Astrocyte of the spinal cord (primary cell): ENCODE measurements at regions not wholly inside any gene's neighbourhood (a gene's known extent, or its start where the extent isn't known, plus 50 kb on each side); places are given as distances from the start of the nearest gene placed in this dataset.
"Not testable (repeated sequence)": the region's sequence is repeated elsewhere in the genome, so short reads cannot be mapped to it uniquely, and the experiment has no call there.

Experiments used
- DNase-seq: peaks from one replicate; pipeline ENCODE4 v3.0.0; 2011; ENCODE audit warnings: low read depth, low spot score
- H3K4me3 ChIP-seq: 2 replicates; pipeline ENCODE4 v1.5.1; 2011; ENCODE audit warnings: low read depth, mild to moderate bottlenecking, low read length, moderate library complexity
- in situ Hi-C: cut with HindIII; loops from 2 replicates; pipeline ENCODE4 v1.10.0; 2017; ENCODE audit warnings: low sequenced_read_pairs
- TF ChIP-seq, protein P1 (sequence below): IDR thresholded peaks from 2 replicates; pipeline ENCODE4 v1.5.1; 2012; ENCODE audit warnings: low read depth, mild to moderate bottlenecking, low read length, inconsistent platforms

- TF ChIP-seq, protein P1, sequence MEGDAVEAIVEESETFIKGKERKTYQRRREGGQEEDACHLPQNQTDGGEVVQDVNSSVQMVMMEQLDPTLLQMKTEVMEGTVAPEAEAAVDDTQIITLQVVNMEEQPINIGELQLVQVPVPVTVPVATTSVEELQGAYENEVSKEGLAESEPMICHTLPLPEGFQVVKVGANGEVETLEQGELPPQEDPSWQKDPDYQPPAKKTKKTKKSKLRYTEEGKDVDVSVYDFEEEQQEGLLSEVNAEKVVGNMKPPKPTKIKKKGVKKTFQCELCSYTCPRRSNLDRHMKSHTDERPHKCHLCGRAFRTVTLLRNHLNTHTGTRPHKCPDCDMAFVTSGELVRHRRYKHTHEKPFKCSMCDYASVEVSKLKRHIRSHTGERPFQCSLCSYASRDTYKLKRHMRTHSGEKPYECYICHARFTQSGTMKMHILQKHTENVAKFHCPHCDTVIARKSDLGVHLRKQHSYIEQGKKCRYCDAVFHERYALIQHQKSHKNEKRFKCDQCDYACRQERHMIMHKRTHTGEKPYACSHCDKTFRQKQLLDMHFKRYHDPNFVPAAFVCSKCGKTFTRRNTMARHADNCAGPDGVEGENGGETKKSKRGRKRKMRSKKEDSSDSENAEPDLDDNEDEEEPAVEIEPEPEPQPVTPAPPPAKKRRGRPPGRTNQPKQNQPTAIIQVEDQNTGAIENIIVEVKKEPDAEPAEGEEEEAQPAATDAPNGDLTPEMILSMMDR: no peak
- no peak overlapping the region for H3K4me3 ChIP-seq
- in situ Hi-C loops: no loop called here
- DNase-seq: peak; percentile 95
Measured at GRCh38 chr3:147113293-147114044, 292.9 kb downstream of the ZIC4 start.

DNA sequence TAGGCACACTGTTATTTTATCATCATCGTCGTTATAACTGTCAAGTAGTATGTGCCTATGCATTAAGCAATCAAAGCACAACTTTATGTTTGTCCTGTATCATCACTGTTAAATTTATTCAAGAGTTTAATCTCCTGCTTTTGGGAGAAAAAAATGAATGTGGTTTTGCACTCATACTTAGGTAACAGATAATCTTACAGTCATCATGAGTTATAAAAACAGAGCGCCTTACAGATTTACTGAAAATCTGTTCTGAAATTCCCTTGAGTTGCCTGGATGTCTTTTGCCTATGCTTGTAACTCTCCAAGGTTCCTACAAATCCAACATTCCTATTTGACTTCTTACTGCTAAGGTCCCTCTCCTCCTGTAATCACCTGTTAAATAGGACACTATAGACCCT is 307.3 kb downstream of the ZIC4 start:
- TF ChIP-seq, protein P1: no peak
- H3K4me3 ChIP-seq: no peak overlapping the region
- DNase-seq: no peak
- in situ Hi-C loops: no loop called here

DNA sequence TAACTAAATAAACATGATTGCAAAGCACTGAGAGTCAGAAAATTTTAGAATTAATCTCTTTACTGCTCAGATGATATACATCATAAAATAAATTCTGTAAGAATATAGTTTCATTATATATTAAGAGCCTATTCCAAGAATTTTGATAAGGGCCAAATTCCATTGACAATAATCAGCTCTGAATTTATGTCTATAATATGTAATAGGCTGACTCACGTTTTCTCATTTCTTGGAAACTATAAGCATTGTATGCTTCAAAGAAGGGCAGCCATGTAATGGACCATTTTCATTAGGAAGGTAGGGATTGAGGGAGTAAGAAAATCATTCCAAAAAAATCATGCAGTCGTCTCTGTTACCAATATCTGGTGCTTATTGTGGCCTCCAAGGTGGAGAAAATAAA is 315.9 kb downstream of the ZIC4 start:
- no peak overlapping the region for H3K4me3 ChIP-seq
- in situ Hi-C loops: no loop called here
- no peak for DNase-seq
- TF ChIP-seq, protein P1: no peak

DNA sequence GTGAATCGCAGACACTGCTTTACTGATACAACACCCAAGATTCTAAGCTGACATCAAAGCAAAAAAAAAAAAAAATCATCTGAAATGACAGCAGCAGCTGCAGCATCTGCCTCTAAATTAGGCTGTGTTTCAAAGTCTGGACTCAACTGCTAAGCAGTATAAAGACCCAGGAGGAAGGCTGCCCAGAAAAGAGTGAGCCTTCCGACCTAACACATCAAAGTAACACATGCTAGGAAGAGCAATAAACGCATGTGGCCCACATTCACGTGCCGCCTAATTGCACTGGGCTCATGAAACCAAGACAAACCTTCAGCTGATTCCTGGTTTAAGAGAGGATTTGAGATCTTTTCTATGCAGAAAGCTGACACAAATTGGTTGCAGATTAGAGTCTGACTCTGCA is 317.1 kb downstream of the ZIC4 start:
- peak; percentile 11 for DNase-seq
- no peak overlapping the region for H3K4me3 ChIP-seq
- TF ChIP-seq, protein P1: no peak
- in situ Hi-C loops: no loop called here

DNA sequence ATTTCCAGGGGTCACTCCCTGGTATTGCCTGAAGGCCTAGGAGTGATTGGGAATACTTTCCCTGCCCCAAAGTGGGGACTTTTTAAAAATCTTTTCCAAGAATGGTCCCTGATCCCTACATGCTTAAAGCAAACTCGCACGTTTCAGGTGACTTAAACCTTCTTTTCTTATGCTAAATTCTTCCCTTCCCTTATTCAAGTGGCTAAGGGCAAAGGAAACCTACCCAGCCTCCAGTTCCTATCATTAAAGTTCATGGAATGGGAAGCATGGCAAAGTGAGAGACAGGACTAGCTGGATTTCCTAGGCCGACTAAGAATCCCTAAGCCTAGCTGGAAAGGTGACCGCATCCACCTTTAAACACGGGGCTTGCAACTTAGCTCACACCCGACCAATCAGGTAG is 346.8 kb downstream of the ZIC4 start:
- DNase-seq, in situ Hi-C loops, H3K4me3 ChIP-seq: not testable (repeated sequence)

DNA sequence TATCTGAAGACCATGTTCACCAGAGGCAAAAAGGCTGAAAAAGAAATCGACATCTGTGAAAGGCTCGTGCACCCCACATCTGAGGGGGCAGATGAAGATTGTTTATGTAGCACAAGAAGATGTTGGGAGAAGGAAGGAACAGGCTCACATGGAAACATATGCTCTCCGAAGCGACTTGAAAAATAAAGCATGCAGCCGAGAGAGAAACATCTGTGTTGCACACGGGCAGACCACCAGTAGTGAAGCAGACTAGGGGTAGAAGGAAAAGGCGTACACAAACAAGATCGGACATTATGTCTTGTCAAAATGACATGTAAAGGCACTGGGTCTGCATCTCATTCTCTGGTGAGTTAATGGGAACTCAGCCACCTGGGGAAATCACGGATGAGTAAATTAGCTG is 356.5 kb downstream of the ZIC4 start:
- in situ Hi-C loops: no loop called here

GRCh38 chr3:147049305-147049704 is 357.0 kb downstream of the ZIC4 start:
- TF ChIP-seq, protein P1: no peak
- H3K4me3 ChIP-seq: no peak overlapping the region
- DNase-seq: no peak
- in situ Hi-C loops: no loop called here

More for the DNA sequence above, 356.5 kb downstream of the ZIC4 start:
- H3K4me3 ChIP-seq: no peak overlapping the region
- DNase-seq: peak; percentile 6
- TF ChIP-seq, protein P1: no peak
